HL-60 (cell line): ENCODE measurements at regions not wholly inside any gene's neighbourhood (a gene's known extent, or its start where the extent isn't known, plus 50 kb on each side); places are given as distances from the start of the nearest gene placed in this dataset.

ENCODE experiments used
- DNase-seq, 2 experiments: peaks; one replicate each; pipeline ENCODE4 v3.0.0-alpha.2; 2010 to 2020; ENCODE audit warnings: low read depth in 1 of 2, low spot score in 1 of 2
- H3K27ac ChIP-seq: fragments of 250-450 bp; sonication (Bioruptor Pico); replicated peaks from 2 replicates; pipeline ENCODE4 v1.5.1; 2020; ENCODE audit warnings: mild to moderate bottlenecking, moderate library complexity
- H3K27me3 ChIP-seq: fragments of 250-450 bp; sonication (Bioruptor Pico); 2 replicates; pipeline ENCODE4 v1.5.1; 2021; ENCODE audit warnings: mild to moderate bottlenecking, moderate library complexity; ENCODE audit not compliant: insufficient read depth, poor library complexity, severe bottlenecking
- H3K4me3 ChIP-seq: replicated peaks from 2 replicates; pipeline ENCODE4 v1.5.1; 2011; ENCODE audit warnings: mild to moderate bottlenecking, control low read depth, low read length; ENCODE audit not compliant: insufficient read depth
- CTCF ChIP-seq: IDR thresholded peaks from one replicate; pipeline ENCODE4 v1.5.1; 2011; ENCODE audit warnings: low read length, control low read depth, inconsistent platforms; ENCODE audit not compliant: insufficient read depth
- GABPA ChIP-seq: IDR thresholded peaks from 2 replicates; pipeline ENCODE4 v1.6.1; 2012; ENCODE audit warnings: low read depth
- POLR2AphosphoS5 ChIP-seq: IDR thresholded peaks from 2 replicates; pipeline ENCODE4 v1.6.1; 2012; ENCODE audit warnings: low read depth
- REST ChIP-seq: IDR thresholded peaks from 2 replicates; pipeline ENCODE4 v1.6.1; 2012; ENCODE audit warnings: low read depth; ENCODE audit not compliant: insufficient replicate concordance
- SPI1 ChIP-seq: IDR thresholded peaks from 2 replicates; pipeline ENCODE4 v1.6.1; 2012; ENCODE audit warnings: low read depth, mild to moderate bottlenecking, borderline replicate concordance

GRCh38 chr14:27435923-27436670, 838.3 kb upstream of the NOVA1 start:
- no peak for DNase-seq
- Histone ChIP-seq H3K4me3 (no peak overlapping the region), H3K27me3 (no peaks in the 10 kb centered on the region), H3K27ac (no peak overlapping the region)
- TF ChIP-seq POLR2AphosphoS5 (no peak), REST (no peak), SPI1 (no peak), GABPA (no peak), CTCF (no peak)

GRCh38 chr14:27484633-27485032, 886.8 kb upstream of the NOVA1 start:
- Histone ChIP-seq H3K4me3 (no peak overlapping the region), H3K27ac (no peak overlapping the region), H3K27me3 (no peaks in the 10 kb centered on the region)
- TF ChIP-seq GABPA (no peak), CTCF (no peak), SPI1 (no peak), REST (no peak), POLR2AphosphoS5 (no peak)
- DNase-seq = no peak

GRCh38 chr14:27485193-27485592, 887.4 kb upstream of the NOVA1 start:
- no peak for DNase-seq
- no peak overlapping the region for H3K27ac ChIP-seq
- no peaks in the 10 kb centered on the region for H3K27me3 ChIP-seq
- H3K4me3 ChIP-seq = no peak overlapping the region
- TF ChIP-seq POLR2AphosphoS5 (no peak), SPI1 (no peak), REST (no peak), GABPA (no peak), CTCF (no peak)
